A172 (cell line): ENCODE measurements at regions not wholly inside any gene's neighbourhood (a gene's known extent, or its start where the extent isn't known, plus 50 kb on each side); places are given as distances from the start of the nearest gene placed in this dataset.

Experiments
- DNase-seq: peaks from one replicate; pipeline ENCODE4 v3.0.0-alpha.2; 2015; ENCODE audit warnings: low spot score

DNA sequence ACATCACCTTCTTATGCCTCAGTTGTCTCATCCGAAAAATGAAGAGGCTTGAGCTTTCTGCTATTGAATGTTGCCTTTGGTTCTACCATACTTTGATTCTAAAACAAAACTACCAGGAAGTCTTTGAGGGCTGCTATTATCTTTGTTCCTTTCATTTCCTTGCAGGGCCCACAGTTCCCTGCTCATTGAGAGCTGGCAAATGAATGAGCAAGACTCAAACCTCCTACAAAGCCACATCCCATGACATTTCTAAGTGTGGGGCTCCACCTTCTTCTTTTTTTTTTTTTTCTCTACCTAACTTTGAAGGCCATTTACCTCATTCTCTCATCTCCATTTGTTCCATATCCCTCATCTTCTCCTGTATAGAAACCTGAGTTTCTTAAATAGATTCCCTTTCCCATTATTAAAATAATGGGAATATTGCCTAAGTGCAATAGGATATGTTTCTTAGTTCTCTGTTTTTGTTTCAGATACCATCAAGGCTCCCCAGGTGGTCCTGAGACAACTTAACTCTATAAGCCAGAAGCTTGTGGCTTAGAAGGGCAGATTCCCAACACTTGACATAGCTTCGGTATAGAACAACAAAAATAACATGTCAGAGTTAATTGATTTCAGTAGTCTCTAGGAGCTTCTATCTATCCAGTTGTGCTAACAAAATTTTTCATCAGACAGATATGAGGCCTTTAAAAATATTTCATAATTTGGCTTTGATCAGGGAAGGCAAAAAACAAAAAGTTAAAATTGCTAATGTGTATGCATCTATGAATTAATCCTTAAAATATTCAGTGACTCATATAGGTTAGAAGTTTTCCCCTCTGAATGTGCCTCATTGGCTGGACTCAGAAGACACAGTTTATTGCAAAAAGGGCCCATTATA is 951.6 kb downstream of the TUSC7 start:
- DNase-seq = no peak

DNA sequence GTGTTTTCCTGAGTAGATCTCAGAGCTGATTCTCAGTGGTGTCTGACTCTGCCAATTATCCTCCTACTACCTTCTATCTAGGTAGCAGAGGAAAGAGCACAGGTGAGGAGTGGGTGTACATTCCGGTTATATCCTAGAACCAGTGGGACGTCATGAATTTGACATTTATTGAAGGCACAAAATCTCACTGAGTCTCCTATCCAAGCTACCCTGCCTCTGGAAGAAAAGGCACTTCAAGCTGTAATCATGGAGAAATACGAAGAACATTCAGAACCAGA is 952.2 kb downstream of the TUSC7 start:
- DNase-seq = no peak

DNA sequence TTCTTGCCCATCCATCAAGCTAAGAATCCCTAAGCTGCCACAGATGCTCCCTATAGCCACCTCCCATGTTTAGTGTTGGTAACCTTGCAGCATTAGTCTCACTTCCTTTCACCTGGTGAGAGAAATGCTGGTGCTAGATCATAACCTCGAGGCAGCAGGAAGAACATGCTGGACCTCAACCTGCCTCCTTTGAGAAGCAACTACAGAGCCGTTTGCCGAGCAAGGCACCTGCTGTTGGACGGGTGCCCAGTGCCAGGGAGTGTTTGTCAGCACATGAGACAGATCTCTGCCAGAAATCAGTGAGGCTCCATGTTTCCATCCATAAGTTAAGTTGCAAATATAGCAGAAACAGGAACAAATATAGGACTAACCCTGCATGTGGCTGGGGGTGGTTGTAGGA is 955.7 kb downstream of the TUSC7 start:
- DNase-seq = no peak

DNA sequence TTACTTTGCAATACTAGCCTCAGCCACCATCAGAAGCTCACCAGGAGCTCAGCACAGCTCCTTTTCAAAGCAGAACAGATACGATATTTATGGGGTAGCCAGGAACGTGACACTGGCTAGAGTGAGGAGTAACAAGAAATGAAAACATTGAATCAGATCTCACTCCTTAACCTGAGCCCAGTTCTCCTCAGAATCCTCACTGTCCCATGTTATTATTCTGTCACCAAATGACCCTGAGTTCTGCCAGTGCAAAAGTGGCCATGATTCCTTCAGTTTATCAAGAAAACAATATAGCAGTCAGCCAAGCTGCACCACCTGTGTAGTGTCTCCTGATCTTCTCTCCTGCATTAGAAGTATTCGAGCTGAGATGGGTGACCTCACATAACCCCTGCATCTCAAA is 956.7 kb downstream of the TUSC7 start:
- DNase-seq = no peak

DNA sequence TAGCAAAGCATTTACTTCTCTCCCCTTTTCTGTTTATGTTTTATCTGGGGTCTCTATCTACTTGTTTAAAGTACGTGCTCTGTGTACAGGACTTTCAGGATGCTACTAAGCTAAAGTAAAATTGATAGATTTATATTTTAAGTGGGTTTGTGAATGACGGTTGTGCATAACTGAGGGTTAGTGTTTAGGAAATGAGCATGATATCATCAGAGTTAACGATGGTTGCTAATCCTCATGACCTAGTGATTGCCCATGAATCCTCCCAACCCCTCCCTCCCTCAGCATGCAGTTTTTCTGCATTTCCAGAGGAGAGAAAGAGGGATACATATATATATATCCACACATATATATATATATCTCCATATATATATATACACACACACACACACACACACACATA is 957.2 kb downstream of the TUSC7 start:
- no peak for DNase-seq

DNA sequence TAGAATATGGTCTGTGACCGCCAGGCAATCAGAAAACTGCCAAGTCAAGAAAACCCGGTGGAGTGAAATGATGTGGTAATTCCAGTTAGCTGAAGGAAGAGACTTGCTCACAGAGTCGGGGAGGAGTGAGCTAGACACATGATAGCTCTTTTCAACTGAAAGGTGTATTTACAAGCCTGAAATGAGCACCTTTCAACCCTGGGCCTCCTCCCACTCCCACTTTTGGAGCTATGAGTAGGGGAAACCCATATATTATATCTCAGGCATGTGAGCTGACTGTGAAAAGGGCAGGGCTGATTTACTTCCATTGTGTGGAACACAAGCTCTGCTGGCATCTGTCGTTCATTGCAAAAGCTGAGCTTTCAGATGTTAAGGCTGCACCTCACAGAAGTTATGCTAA is 960.2 kb downstream of the TUSC7 start:
- DNase-seq = no peak

DNA sequence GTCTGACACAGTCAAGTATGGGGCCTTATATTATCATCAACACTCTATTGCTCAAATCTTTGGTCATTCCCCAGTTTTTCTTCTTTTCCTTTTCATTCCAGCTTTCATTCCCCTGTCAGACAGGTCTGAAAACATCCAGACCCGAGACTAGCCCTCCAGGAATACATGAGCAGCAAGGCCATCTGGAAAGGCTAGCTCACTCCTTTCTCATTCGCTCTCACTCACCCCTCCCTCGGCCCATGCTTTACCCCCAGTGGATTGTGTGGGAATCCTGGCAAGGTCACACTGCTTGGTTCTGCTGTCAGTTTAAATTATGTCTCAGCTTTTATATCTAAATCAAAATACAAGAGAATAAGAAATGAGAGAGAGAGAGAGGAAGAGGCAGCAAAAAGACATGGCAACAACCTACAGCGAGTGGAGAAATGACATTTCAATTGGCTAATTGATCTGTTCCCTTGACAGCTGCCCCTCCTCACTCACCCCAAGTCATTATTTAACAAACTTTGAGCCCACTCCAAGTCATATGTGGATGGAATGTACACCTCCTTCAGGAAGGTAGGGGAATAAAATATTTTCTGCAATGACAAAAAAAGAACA is 962.2 kb downstream of the TUSC7 start:
- no peak for DNase-seq

DNA sequence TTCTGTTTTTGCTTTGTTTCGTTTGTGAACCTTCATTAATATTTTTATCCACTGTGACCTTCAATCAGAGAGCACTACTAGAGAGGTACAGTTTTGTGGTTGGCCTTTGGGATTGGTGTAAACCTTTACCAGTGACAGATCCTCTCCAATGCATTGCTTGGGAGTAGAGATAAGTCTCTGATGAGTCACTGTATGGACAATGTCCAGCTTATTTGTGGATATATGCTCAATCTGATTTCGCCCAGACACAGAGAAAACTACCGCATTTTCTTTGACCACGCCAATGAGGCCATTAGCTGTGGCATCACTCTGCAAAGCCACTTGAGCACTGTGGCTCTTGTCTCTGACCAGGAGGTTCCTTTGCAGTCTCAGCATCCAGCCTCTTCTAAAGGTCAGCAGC is 964.7 kb downstream of the TUSC7 start:
- no peak for DNase-seq

DNA sequence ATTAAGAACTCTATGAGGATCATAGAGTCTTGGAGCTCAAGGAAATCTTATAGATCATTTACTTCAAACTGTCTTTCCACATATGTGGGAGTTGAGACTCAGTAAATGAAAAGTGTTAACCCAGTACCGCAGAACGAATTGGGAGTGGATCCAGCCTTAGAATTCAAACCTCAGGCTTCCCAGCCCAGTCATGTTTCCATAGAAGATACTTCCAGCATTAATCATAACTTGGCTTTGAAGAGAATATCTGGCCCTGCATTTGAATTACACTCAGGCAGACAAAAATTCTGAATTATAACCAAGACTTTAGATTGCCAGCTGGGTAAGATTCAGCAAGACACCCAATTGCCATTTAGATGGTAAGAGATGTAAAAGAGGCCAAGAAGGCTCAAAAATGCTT is 972.0 kb downstream of the TUSC7 start:
- DNase-seq = no peak

DNA sequence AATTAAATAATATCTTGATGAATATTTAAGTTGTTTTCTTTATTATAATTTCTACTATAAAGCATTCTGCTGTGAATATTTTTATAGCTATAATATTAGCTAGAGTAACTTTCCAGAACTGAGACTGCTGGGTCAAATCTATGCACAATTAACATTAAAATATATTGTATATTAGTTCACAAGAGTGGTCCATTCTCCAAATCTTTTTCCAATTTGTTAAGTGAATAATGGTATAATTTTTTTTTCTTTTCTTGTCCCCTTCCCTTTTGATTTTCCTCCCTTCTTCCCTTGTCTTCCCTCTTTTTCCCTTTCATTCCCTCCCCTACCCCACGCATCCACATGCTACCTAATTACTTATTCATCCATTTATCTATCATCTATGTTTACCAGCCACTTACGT is 977.5 kb downstream of the TUSC7 start:
- DNase-seq = no peak

DNA sequence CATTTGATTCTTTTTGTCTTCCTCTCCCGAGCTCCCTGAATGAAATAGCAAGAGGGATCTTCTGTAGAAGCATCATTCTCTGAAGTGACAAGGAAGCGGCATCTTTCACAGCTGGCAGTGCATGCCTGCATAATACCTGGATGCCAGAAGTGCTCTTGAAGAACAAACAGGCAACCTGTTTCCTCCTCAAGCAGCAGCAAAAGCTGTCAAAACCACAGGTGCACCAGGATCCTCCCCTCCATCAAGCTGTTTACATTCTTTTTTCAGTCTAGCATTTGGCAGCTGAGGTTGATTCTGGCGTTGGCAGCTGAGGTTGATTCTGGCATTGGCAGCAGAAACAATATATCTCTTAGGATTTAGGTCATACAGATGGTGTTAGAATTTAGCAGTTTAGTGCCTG is 979.0 kb downstream of the TUSC7 start:
- DNase-seq = no peak

DNA sequence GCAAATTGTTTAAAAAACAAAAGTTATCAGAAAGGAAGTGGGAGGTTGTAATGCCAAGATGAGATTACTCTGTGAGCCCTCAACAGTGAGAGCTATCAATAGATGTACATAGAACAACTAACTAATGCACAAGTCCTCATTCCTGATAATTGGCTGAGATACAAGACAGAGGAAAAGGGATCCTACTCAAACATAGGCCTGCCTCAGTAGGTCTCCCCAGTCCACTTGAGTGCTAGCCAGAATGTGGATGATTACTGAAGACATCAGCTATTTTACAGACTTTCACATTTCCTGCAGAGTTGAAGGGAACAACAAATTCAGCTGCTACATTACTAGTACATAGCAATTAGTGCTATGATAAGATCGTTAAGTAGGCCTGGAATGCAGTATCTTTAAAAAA is 981.9 kb downstream of the TUSC7 start:
- no peak for DNase-seq

DNA sequence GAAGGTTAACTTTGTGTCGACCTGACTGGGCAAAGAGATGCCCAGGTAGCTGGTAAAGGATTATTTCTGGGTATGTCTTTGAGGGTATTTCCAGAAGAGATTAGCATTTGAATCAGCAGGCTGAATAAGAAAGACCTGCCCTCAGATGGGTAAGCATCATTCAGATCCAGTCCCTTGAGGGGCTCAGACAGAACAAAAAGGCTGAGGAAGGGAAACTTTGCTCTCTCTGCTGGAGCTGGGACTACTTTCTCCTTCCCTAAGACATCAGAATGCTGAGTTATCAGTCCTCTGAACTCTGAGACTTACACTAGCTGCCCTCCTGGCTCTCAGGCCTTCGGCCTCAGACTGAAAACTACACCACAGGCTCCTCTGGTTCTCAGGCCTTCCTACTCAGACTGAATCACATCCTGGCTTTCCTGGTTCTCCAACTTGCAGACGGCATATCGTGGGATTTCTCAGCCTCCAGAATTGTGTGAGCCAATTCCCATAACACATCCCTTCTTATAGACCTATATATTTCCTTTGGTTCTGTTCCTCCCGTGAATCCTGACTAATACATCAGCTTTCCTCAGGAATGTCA is 982.9 kb downstream of the TUSC7 start:
- no peak for DNase-seq

DNA sequence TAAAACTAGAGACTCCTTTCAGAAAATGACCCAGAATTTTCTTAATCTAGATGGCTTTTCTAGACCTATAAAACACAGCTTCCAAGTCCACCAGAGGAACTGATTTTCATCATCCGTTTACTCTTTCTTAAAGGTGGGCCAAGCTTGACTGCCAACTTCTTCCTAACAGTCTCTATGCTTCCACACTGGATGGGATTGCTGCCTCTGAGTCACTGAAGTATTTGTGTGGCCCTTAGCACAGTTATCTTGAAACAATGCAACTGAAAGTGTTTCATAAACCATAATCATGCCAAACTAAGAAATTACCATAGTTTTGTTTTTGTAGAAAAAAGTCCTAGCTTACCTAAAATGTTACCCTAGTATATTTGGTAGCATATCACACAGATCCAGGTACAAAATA is 985.7 kb downstream of the TUSC7 start:
- DNase-seq = no peak

DNA sequence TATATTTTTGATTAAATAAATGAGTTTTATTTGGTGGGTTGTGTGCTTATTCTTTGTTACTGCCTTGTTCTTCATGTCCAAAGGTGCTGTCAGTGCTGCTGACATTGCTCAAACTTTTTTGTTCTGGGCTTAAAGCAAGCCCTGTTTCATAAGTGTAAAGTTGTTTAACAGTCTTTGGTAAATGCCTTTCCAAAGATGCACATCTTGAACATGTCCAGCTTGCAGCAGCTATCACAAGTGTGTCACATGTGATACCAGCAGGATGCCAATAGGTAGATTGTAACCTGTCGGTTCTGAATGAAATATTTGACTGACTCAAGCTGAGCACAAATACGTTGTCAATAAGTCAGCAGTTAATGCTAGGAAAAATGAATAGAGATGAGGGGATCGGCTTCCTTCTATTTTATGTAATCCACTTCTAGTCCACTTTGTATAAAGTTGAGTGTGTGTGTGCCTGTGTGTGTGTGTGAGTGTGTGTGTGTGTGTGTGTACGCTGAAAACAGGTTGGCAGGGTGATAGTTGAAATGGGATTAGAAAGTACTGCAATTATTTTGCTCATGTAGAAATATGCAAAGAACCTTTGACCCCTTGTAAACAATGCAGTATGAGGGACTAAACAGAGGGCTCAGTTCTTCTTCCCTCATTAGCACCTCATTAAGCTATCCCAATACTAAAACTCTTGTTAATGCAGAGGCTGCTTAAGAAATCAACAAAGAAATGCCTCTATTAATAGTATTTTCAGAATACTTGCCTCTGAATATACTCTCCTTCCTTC is 986.5 kb downstream of the TUSC7 start:
- DNase-seq = no peak

DNA sequence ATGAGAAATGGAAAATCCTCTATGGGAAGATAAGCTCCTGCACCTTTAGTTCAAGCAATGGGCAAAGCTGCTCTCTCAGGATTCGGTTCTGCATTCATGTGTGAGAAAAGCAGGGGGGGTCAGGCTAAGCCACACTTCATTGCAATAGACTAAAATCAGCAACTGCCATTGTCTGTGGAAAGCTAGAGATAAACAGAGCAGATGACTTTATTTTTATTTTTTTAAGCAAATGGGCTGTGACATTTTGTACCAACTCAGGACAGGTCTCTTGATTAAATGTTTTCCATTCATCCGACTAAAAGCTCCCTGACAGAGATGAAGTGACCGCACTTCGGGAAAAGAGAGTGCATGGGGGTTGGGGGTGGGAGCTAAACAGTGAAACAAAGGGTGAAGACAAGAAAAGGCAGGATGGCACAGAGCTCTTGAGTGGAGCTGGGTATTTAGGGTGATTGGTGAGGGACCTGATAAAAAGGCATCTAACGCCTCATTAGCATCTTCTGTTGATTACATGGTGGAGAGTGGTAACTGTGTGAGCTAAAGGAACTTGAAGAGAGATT is 987.4 kb downstream of the TUSC7 start:
- DNase-seq = no peak

DNA sequence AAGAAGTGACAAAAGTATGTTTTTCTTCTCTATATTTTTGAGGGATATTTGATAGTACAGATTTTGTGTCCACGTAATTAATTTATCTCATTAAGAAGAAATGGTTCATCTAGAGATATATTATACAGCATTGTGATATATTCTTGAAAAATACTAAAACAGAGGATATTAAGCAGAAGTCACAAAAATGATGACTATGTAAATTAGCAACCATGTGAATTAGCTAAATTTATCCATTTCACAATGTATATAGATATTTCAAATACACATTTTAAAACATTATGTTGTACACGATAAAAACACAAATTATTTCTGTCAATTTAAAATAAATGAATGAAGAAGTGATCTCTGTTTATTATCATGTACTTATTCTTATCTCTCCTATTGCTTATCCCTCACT is 989.5 kb downstream of the TUSC7 start:
- no peak for DNase-seq

DNA sequence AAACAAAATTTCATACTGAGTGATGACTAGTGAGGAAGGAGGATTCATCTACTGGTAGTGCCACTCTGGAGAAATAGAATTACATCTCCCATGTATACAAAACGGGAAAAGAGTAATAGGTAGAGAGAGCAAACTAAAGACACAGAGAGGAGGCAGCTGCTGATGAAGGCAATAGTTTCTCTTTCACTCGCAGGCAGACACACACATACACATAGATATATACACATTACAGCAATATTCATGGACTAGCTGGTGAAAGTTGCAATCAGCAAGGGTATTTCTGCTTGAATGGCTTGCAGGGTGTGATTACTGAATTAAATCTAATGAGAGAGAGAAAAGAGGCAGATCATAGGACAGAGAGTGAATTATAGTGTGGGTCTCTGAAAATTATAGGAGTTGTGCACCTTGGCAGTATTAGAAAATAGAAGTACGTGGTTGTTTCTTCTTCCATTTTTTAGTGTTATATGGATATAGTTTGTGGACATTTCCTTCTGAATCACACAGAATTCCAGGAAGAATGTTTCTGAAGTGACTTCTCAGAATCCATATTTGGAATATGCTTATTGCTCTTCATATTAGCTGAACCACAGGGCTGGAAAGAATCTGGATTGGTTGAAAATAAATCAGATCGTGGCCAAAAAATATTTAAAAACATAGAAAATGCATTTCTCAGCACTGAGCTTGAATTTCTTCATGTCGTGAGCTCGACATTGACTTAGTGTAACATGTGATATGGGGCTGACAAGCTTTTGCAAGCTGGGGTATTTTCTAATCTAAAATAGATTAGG is 991.2 kb downstream of the TUSC7 start:
- DNase-seq = no peak

DNA sequence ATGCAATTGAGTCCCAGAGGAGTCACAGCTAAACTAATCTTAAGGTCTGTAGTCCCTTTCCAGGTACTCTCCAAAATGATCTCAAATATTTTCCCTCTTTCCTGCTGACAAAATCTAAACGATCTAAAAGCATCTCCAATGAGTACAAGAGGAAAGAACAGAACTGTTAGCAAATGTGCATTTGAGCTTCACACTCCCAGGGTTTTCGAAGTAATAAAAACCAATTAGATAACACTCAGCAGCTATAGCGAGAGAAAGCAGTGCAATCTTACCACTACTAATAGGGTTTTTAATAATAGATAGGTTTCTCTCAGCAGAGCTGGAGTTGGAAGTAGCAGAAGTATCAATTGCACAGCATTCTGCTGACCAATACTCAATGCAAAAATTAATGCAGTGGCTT is 995.4 kb downstream of the TUSC7 start:
- no peak for DNase-seq

DNA sequence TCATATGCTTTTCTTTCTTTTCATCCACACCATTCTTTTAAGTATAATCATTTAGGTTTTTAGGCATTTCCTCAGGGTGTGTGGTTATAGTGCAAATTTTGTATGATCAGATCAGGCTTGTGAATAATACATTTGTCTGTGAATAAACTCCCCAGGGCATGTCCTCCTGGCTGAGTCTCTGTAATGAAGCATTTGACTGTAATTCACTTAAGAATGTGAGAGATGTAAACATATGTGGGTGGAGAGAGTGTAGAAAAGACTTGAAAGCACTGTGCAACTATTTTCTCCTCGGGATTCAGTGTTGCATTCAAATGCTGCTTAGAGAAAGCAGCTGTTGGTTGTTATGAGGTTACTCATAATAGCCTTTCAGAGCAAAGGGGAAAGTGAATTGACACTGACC is 996.5 kb downstream of the TUSC7 start:
- DNase-seq = no peak

DNA sequence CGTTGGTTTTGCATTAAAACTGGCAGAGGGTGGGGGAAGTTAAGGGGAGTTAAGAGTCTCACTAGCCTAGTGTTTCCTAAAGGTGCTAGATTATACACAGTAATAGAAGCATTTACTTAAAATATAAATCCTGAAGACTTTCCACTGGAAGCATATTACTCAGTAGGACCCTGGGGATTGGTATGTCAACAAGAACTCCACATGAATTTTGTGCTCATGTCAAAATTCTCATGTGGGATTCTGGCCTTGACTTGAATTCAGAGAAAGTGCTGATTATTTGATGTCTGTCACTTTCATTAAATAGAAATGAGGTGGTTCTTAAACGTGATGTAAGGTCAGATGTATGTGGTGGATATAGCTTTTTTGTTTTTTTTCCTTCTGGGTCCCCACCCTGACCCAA is 997.2 kb downstream of the TUSC7 start:
- DNase-seq = no peak

DNA sequence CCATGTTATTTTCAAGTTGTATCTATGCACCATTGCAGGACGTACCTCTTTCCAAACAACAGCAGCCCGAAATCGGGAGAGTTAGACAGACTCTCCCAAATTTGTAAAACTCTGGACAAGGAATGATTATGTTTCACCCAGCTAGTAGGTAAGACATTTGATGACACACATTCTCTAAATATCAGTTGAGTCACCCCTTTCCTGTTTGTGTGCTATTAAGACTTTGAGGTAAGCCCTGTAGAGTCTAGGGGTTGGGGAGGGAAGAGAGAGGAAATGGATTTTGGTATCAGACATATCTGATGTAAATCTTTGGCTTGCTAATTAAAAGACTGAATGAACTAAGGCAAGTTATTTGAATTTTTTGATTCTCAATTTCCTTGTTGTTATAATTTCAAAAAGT is 999.0 kb downstream of the TUSC7 start:
- no peak for DNase-seq
